ENCODE measurements at regions not wholly inside any gene's neighbourhood (a gene's known extent, or its start where the extent isn't known, plus 50 kb on each side); places are given as distances from the start of the nearest gene placed in this dataset.
"Not testable (repeated sequence)": the region's sequence is repeated elsewhere in the genome, so short reads cannot be mapped to it uniquely, and the experiment has no call there.

- not testable (repeated sequence) for DNase-seq (ENCODE audit: low read depth in 2 of 2)
Observed at GRCh38 chr14:34381304-34381703, 80.7 kb downstream of the SPTSSA start.

- no peak for DNase-seq (ENCODE audit: low read depth in 2 of 2)
Observed at GRCh38 chr14:34380471-34380845, 81.6 kb downstream of the SPTSSA start.

- DNase-seq (ENCODE audit: low read depth in 2 of 2) = no peak
Observed at GRCh38 chr14:34379816-34380470, 82.1 kb downstream of the SPTSSA start.

GRCh38 chr14:34376649-34377267 lies 85.3 kb downstream of the SPTSSA start:
- DNase-seq (ENCODE audit: low read depth in 2 of 2) = no peak

GRCh38 chr14:34374998-34375740 lies 86.9 kb downstream of the SPTSSA start:
- no peak for DNase-seq (ENCODE audit: low read depth in 2 of 2)

DNA sequence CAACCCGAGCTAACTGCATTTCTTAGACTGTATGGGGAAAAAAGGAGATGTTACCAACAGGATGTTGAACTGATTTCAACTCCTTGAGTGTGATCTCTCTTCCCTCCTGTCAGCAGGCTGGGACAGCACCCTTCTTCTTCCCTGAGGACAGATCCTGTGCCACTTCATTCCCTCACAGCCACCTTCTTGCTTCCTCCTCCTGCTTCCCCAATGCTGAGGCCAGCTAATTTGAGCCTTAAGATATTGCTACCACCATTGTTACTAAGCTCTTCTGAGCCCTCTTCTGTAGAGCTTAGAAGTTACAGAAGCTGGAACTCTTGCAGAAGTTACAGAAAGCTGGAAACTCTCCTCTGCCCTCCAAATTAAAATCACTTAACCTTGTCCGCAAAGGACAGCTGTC lies 88.8 kb downstream of the SPTSSA start:
- DNase-seq (ENCODE audit: low read depth in 2 of 2) = no peak

DNA sequence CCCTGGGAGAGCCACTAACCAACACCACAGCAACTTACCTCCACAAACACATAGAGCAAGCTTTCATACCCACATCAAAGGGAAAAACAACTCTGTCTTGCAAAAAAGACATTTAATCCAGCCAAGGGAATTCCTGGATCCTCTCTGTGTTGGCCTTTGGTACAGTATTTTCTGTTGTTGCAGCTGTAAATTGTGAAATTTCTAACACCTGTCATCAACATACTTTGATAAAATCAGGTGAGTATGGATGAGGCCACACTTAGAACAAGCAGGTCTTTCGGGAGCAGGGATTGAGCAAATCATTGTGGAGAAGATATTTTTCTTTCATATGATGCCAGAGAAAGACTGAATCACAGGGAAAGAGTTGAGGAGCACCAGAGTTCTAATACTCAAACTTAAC lies 89.3 kb downstream of the SPTSSA start:
- DNase-seq (ENCODE audit: low read depth in 2 of 2) = no peak

DNA sequence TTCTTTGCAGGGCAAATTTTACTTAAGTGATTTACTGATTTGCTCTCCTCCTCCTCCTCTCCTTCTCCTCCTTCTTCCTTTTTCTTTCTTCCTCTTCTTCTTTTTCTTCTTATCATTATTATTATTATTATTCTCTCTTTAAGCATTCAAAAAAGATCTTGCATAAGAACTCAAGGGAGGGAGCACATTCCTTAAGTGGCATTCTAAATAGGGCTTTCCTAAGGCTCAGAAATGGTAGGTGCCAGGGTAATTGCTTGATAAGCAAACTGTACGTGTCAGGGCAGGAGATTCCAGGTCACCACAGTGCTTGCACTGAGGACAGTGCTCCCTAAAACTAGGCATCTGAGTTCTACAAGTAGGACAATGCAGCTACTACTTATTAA lies 92.4 kb downstream of the SPTSSA start:
- no peak for DNase-seq (ENCODE audit: low read depth in 2 of 2)

DNA sequence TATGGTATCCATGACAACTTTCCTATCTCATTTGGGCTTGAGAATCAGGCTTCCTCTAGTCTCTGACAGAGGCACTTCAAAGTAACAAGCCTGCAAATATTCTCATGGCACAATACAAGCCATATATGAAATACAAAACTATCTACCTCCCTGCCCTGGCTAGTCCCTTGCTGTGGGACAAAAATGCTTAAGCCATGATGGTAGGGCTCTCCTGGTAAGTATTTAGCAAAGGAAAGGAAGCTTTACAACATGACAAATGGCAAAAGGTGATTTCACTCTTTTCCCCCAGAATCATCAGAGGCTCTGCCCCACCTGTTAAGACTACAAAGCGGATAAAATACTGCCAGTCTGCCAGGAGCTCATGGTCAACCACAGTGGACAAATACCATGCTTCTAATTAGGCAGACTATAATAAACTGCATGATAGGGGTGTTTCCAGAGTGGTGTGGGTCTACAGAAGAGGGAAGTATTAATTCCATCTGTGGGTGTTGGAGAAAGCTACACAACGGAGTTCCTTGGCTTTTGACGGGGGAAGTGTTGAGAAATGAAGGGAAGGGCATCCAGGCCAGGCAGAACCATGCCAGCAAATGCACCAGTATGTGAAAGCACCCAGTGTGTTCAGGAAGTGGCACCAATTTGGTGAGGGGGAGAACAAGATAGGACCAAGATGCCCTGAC lies 92.9 kb downstream of the SPTSSA start:
- no peak for DNase-seq (ENCODE audit: low read depth in 2 of 2)

DNA sequence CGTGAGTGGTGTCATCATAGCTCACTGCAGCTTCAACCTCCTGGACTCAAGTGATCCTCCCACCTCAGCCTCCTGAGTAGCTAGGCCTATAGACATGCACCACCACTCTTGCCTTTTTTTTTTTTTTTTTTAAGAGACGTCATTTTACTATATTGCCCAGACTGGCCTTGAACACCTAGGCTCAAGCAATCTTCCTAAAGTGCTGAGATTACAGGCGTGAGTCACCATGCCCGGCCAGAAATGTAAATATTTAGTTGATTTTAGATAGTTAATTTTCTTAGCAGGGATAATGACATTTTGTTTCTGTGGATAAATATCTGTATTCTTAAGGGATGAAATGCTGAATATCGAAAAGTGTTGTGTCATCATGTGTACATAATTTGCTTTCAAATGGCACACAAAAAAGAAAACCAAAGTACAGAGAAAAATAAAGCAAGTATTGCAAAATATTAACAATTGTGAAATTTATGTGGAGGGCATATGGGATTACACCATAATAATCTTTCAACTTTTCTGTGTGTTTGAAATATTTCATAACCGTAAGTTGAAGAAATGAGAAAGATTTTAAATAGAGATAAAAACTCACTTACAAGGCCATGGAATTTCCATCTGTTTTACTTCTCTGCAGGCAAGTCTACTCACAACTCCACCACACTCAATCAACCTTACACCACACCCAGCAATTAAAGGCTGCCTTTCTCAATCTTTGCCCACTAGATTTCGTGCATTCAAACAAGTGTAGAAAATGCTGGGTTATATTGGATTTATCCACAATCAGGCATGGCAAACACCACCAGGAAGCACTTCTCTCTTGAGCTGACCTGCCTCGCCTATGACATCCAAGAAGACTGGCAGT lies 93.7 kb downstream of the SPTSSA start:
- no peak for DNase-seq (ENCODE audit: low read depth in 2 of 2)

- DNase-seq (ENCODE audit: low read depth in 2 of 2) = no peak
Observed at GRCh38 chr14:34365309-34365915, 96.6 kb downstream of the SPTSSA start.

GRCh38 chr14:34364201-34364600 lies 97.8 kb downstream of the SPTSSA start:
- DNase-seq (ENCODE audit: low read depth in 2 of 2) = no peak

DNA sequence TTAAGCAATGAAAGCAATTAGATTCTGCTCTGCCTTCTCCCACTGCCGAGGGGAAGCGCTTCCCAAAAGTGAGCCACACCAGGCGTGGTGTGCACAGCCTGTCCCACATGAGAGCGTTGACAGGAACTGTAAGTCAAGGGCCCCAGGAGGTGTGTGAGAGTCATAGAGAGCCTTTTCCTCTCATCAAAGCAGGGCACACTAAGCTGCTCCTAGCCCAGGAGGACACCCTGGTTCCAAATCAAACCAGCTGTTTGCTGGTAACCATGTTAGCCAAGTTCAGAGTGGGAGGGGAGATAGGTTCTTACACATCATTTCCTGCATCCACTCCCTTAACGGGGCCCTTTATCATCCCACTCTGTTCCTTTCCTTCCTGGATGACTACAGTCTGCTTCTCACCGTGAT lies 98.3 kb downstream of the SPTSSA start:
- no peak for DNase-seq (ENCODE audit: low read depth in 2 of 2)

- no peak for DNase-seq (ENCODE audit: low read depth in 2 of 2)
Observed at GRCh38 chr14:34362641-34363251, 99.3 kb downstream of the SPTSSA start.

GRCh38 chr14:34361504-34362011 lies 100.5 kb downstream of the SPTSSA start:
- no peak for DNase-seq (ENCODE audit: low read depth in 2 of 2)

GRCh38 chr14:34359420-34360117 lies 102.5 kb downstream of the SPTSSA start:
- DNase-seq (ENCODE audit: low read depth in 2 of 2) = no peak

DNA sequence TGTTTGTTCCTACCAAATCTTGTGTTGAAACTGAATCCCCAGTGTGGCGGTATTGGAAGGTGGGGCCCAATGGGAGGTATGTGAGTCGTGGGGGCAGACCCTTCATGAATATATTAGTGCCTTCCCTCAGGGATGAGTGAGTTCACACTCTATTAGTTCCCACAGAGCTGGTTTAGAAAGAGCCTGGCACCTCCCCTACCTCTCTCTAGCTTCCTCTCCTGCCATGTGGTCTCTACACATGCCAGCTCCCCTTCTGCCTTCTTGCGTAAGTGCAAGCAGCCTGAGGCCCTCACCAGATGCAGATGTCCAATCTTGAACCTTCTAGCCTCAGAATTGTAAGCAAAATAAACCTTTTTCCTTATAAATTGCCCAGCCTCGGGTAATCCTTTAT lies 105.8 kb downstream of the SPTSSA start:
- no peak for DNase-seq (ENCODE audit: low read depth in 2 of 2)

GRCh38 chr14:34355584-34356263 lies 106.3 kb downstream of the SPTSSA start:
- DNase-seq (ENCODE audit: low read depth in 2 of 2) = no peak

DNA sequence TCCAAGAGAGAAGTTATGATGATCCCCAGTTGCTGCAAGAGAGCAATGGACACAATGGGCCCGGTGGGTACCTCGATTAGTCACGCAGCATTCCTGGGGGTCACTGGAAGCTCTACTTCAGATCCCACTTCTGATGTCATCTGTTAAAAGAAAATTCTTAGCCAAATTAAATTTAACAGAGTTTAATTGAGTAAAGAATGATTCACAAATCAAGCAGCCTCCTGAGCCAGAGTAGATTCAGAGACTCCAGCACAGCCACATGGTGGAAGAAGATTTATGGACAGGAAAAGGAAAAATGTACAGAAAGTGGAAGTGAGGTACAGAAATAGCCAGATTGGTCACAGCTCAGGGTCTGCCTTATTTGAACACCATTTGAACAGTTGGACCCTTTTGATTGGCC lies 107.5 kb downstream of the SPTSSA start:
- no peak for DNase-seq (ENCODE audit: low read depth in 2 of 2)
